OCI-LY3 (cell line): ENCODE measurements at regions not wholly inside any gene's neighbourhood (a gene's known extent, or its start where the extent isn't known, plus 50 kb on each side); places are given as distances from the start of the nearest gene placed in this dataset.

Source experiments
- CTCF ChIP-seq: fragments of 200-600, 300-600 bp; sonication (generic); IDR thresholded peaks from 2 replicates; pipeline ENCODE4 v1.5.1; 2014; ENCODE audit warnings: antibody characterized with exemption, low read length, low read depth
- EZH2phosphoT487 ChIP-seq: fragments of 200-600 bp; shearing (Covaris generic); IDR thresholded peaks from 2 replicates; pipeline ENCODE4 v1.6.1; 2018; ENCODE audit warnings: antibody characterized with exemption, mixed run types, low read depth

GRCh38 chr3:177934001-177934891 lies 602.0 kb upstream of the KCNMB2 start:
- TF ChIP-seq CTCF (no peak), EZH2phosphoT487 (no peak)
